ENCODE measurements at regions not wholly inside any gene's neighbourhood (a gene's known extent, or its start where the extent isn't known, plus 50 kb on each side); places are given as distances from the start of the nearest gene placed in this dataset.

- Histone ChIP-seq H3K9me3 (ENCODE audit: insufficient read depth, low read length, severe bottlenecking) (no peaks in the 10 kb centered on the region), H3K27ac (ENCODE audit: low read length) (no peak overlapping the region), H3K9ac (ENCODE audit: low read depth, low read length) (no peak overlapping the region), H3K36me3 (ENCODE audit: insufficient read depth, low read length) (no peaks in the 10 kb centered on the region), H3K79me2 (ENCODE audit: insufficient read depth, low read length) (no peaks in the 10 kb centered on the region), H4K20me1 (ENCODE audit: insufficient read depth, low read length) (no peaks in the 10 kb centered on the region), H3K4me3 (ENCODE audit: low read depth in 1 of 2, low read length in 2 of 2) (no peak overlapping the region), H3K4me1 (ENCODE audit: insufficient read depth, low read length) (no peaks in the 10 kb centered on the region), H3K27me3 (ENCODE audit: insufficient read depth, low read length, poor library complexity) (peaks cover 4% of the 10 kb centered on the region), H2AFZ (ENCODE audit: low read depth, low read length) (no peak overlapping the region), H3K4me2 (ENCODE audit: insufficient read depth, low read length) (no peak overlapping the region)
- TF ChIP-seq EZH2 (IDR thresholded peaks at IDR 0.05; ENCODE audit: borderline replicate concordance, low read depth, low read length, severe bottlenecking) (no peak), CTCF (IDR thresholded peaks at IDR 0.05; ENCODE audit: borderline replicate concordance, extremely low read depth, low read length, poor library complexity, severe bottlenecking) (no peak)
- no peak for ATAC-seq (ENCODE audit: insufficient read depth, low read depth)
- no peak for DNase-seq
These were observed 53.8 kb upstream of the RANBP3L start for GRCh38 chr5:36355516-36355915.

DNA sequence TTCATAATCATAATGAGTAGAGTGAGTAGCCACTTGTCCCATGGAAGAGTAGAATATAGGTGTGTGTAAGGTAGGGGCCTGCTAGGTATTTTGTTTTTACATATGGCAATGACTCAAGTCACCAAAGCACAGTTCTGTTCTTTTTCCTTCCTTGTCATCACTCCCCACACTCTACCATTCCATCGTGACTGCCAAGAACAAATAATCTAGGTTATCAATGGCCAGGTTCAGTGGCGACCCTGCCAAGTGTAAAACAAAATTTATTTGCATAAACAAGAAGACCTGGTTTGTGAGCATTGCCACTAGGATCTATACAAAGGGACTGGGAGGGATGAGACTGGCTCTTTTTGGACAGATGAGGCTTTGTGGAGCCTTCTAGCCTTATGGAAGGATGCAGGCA lies 55.2 kb upstream of the RANBP3L start:
- Histone ChIP-seq H3K4me1 (ENCODE audit: insufficient read depth, low read length) (no peaks in the 10 kb centered on the region), H2AFZ (ENCODE audit: low read depth, low read length) (no peak overlapping the region), H3K79me2 (ENCODE audit: insufficient read depth, low read length) (no peaks in the 10 kb centered on the region), H3K36me3 (ENCODE audit: insufficient read depth, low read length) (no peaks in the 10 kb centered on the region), H4K20me1 (ENCODE audit: insufficient read depth, low read length) (no peaks in the 10 kb centered on the region), H3K9me3 (ENCODE audit: insufficient read depth, low read length, severe bottlenecking) (no peaks in the 10 kb centered on the region), H3K27ac (ENCODE audit: low read length) (no peak overlapping the region), H3K27me3 (ENCODE audit: insufficient read depth, low read length, poor library complexity) (peaks cover 4% of the 10 kb centered on the region), H3K9ac (ENCODE audit: low read depth, low read length) (no peak overlapping the region), H3K4me2 (ENCODE audit: insufficient read depth, low read length) (no peak overlapping the region), H3K4me3 (ENCODE audit: low read depth in 1 of 2, low read length in 2 of 2) (no peak overlapping the region)
- TF ChIP-seq CTCF (IDR thresholded peaks at IDR 0.05; ENCODE audit: borderline replicate concordance, extremely low read depth, low read length, poor library complexity, severe bottlenecking) (no peak), EZH2 (IDR thresholded peaks at IDR 0.05; ENCODE audit: borderline replicate concordance, low read depth, low read length, severe bottlenecking) (no peak)
- no peak for DNase-seq
- ATAC-seq (ENCODE audit: insufficient read depth, low read depth), result no peak

- ATAC-seq (ENCODE audit: insufficient read depth, low read depth), result no peak
These were observed 55.8 kb upstream of the RANBP3L start for GRCh38 chr5:36357391-36357975.

More at GRCh38 chr5:36357391-36357975, 55.8 kb upstream of the RANBP3L start:
- H2AFZ ChIP-seq (ENCODE audit: low read depth, low read length), result no peak overlapping the region
- DNase-seq, result no peak
- no peaks in the 10 kb centered on the region for H3K4me1 ChIP-seq (ENCODE audit: insufficient read depth, low read length)
- H3K9ac ChIP-seq (ENCODE audit: low read depth, low read length), result no peak overlapping the region
- no peaks in the 10 kb centered on the region for H3K79me2 ChIP-seq (ENCODE audit: insufficient read depth, low read length)
- H3K36me3 ChIP-seq (ENCODE audit: insufficient read depth, low read length), result no peaks in the 10 kb centered on the region
- H4K20me1 ChIP-seq (ENCODE audit: insufficient read depth, low read length), result no peaks in the 10 kb centered on the region
- no peaks in the 10 kb centered on the region for H3K9me3 ChIP-seq (ENCODE audit: insufficient read depth, low read length, severe bottlenecking)
- no peak overlapping the region for H3K4me2 ChIP-seq (ENCODE audit: insufficient read depth, low read length)
- H3K27ac ChIP-seq (ENCODE audit: low read length), result no peak overlapping the region
- no peak overlapping the region for H3K4me3 ChIP-seq (ENCODE audit: low read depth in 1 of 2, low read length in 2 of 2)
- TF ChIP-seq CTCF (IDR thresholded peaks at IDR 0.05; ENCODE audit: borderline replicate concordance, extremely low read depth, low read length, poor library complexity, severe bottlenecking) (no peak), EZH2 (IDR thresholded peaks at IDR 0.05; ENCODE audit: borderline replicate concordance, low read depth, low read length, severe bottlenecking) (no peak)
- H3K27me3 ChIP-seq (ENCODE audit: insufficient read depth, low read length, poor library complexity), result peaks cover 4% of the 10 kb centered on the region
